D721Med (cell line): ENCODE measurements at regions not wholly inside any gene's neighbourhood (a gene's known extent, or its start where the extent isn't known, plus 50 kb on each side); places are given as distances from the start of the nearest gene placed in this dataset.
"Not testable (repeated sequence)": the region's sequence is repeated elsewhere in the genome, so short reads cannot be mapped to it uniquely, and the experiment has no call there.

ENCODE experiments used
- DNase-seq: peaks from one replicate; pipeline ENCODE4 v3.0.0; 2011; ENCODE audit warnings: low spot score; ENCODE audit not compliant: insufficient read length
- FAIRE-seq: peaks from 2 replicates; lab custom pipeline; 2011; peaks lifted over from hg19 to GRCh38; lab: Jason Lieb, UNC
- TF ChIP-seq, protein P1 (sequence below): IDR thresholded peaks from 2 replicates; pipeline ENCODE4 v1.5.1; 2012; ENCODE audit warnings: mild to moderate bottlenecking, control low read depth; ENCODE audit not compliant: insufficient read depth; ENCODE audit errors: missing control alignments

DNA sequence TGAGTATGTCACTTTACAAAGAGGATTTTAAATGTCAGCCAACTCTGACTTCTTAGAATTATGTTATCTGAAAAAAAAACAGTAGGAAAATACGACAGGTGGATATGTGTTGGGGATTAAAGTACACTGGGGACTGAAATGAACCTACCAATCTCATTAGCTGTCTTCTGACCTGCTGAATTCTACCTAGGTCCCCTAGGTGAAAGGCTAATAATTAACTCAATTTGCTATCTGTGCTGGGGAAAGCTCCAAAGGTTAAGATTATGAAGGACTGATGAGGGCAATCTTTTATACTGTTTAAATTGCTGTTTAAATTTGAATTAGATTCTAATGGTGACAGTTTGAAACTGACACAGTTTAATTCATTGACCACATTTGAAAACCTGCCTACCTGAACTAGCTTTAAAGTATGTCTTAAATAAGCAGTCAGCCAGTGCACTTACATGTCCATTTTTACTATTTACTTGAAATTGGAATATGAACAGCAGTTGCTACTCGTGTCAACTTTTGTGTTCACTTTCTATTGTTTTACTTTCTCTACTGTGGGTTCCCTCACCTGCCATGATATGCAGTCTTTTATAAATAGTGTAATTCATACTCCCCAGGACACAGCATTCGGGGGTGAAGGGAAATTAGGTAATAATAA, 977.3 kb downstream of the C4orf33 start:
- TF ChIP-seq, protein P1, sequence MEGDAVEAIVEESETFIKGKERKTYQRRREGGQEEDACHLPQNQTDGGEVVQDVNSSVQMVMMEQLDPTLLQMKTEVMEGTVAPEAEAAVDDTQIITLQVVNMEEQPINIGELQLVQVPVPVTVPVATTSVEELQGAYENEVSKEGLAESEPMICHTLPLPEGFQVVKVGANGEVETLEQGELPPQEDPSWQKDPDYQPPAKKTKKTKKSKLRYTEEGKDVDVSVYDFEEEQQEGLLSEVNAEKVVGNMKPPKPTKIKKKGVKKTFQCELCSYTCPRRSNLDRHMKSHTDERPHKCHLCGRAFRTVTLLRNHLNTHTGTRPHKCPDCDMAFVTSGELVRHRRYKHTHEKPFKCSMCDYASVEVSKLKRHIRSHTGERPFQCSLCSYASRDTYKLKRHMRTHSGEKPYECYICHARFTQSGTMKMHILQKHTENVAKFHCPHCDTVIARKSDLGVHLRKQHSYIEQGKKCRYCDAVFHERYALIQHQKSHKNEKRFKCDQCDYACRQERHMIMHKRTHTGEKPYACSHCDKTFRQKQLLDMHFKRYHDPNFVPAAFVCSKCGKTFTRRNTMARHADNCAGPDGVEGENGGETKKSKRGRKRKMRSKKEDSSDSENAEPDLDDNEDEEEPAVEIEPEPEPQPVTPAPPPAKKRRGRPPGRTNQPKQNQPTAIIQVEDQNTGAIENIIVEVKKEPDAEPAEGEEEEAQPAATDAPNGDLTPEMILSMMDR, result no peak
- FAIRE-seq, result no peak
- no peak for DNase-seq

DNA sequence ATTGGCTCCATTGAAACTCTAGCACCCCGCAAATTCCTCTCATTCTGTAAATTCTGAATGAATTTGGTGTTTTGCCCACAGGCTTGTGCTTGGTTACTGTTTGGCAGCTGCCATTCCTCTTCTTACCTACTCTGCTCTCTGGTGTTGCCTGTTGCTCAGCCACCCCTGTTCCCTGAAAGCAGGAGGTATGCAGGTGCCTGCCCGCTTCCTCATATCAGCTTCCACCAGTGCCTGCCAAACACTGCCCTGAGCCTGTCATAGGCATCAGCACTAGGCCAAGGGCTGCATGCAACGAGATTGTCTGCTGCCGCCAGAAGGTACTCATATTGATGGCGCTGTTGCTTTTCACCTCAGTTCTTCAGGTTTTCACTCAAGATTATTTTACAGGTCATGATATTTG, 978.1 kb downstream of the C4orf33 start:
- FAIRE-seq (no peak), DNase-seq (no peak)
- TF ChIP-seq, protein P1, result no peak

DNA sequence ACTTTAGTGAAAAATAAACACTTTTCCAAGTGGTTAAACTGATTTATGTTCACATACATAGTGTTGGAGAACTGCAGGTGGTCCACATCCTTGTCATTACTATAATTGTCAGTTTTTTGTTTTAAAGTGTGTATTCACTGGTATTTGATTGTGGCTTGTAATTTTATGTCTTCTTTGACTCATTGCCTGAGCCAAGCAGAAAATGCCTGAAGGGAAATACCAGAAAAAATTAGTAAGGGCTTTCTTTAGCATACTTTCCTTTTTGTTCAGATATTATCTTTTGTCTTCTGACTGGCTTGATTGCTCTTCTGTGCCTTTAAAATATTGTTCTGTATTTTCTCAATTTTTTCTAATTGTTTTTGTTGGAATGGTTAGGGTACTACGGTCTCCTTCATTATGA, 981.3 kb downstream of the C4orf33 start:
- FAIRE-seq (no peak), DNase-seq (no peak)
- TF ChIP-seq, protein P1, result no peak

DNA sequence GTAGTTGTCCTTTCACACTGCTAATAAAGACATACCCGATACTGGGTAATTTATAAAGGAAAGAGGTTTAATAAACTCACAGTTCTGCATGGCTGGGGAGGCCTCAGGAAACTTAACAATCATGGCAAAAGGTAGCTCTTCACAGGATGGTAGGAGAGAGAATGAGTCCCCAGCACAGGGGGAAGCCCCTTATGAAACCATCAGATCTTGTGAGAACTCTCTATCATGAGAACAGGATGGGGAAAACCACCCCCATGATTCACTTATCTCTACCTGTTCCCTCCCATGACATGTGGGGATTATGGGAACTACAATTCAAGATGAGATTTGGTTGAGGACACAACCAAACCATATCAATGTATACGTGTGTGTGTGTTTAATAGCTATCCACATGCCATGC, 983.1 kb downstream of the C4orf33 start:
- not testable (repeated sequence) for DNase-seq, FAIRE-seq

DNA sequence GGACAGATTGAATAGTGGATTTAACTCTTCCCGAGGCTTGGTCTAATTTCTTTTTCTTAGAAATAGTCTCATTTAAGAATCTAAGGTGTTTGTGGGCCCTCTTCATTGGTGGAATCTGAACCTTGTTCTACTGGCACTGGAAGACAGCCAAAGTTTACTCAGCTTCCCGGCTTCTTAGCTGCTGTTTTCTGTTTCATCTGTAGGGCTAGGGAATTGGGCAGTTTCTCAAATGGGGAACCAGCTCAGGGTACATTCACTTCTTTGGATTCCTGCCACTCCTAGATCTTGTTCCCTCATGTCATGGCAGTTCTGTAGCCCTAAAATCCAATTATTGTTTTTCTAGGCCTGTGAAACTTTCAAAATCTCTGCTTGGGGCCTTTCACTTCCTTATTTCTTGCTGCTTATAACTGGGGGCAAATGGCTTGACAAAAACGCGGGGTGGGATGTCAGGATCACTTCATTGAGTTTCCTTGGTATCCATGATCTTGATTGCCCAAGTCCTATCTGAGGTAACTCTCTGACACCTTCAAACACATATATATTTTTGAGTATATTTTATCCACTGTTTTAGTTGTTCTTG, 985.0 kb downstream of the C4orf33 start:
- DNase-seq (no peak), FAIRE-seq (no peak)
- TF ChIP-seq, protein P1, result no peak

DNA sequence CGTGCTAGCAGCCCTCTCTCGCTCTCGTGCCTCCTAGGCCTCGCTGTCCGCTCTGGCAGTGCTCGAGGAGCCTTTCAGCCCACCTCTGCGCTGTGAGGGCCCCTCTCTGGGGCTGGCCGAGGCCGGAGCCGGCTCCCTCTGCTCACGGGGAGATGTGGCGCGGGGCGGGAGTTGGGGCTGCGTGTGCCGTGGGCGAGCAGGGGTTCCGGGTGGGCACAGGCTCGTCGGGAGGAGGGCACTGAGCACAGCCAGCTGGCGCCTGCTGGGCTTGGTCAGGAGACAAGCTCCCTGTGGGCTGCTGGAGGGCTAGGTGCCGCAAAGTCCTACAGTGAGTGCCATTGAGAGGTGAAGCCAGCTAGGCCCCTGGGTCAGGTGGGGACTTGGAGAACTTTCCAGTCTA, 994.5 kb downstream of the C4orf33 start:
- no peak for DNase-seq
- FAIRE-seq, result no peak
- TF ChIP-seq, protein P1, result no peak

DNA sequence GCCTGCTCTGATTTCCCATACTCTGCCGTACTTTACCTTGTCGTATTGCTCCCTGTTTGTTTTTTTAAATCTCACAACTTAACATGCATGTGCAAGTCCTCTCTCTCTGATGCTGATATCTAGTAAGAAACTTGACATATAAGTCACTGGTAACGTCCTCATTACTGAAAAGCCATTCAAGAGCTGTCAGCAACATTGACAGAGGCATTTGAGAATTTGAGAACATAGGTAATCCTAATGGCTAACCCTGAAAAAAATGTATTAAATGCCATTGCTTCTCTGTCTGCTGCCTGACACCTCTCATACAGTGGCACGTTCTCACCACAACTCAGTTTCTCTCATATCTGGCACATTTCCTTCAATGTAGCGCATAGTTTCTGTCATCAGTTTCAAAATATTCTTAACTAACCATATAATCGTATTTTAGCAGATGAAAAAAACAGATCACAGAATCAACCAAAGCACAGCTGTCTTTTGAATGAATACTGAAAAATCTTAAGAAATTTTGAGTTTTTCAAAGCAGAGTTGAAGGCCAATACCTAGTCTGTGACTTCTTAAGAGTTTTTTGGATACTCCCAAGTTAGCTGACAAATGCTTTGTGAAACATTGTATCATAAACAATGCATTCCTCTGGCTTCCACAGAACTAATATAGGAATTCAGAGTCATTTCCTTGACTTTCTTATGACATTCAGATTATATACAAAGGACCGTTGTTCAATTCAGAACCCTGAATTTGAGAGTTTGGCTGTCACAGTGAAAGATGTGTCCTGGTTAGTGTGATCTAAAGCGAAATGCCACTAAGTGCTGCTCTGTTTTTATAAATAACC, 996.4 kb downstream of the C4orf33 start:
- DNase-seq, result no peak
- no peak for FAIRE-seq
- TF ChIP-seq, protein P1, result no peak
